ENCODE measurements at regions not wholly inside any gene's neighbourhood (a gene's known extent, or its start where the extent isn't known, plus 50 kb on each side); places are given as distances from the start of the nearest gene placed in this dataset.

- no peak for DNase-seq
Observed at GRCh38 chr7:18154726-18155125, 127.1 kb upstream of the PRPS1L1 start.

- no peak for DNase-seq
Observed at GRCh38 chr7:18157233-18157632, 129.6 kb upstream of the PRPS1L1 start.

GRCh38 chr7:18162657-18163056 lies 135.0 kb upstream of the PRPS1L1 start:
- DNase-seq: no peak

GRCh38 chr7:18163091-18163490 lies 135.4 kb upstream of the PRPS1L1 start:
- no peak for DNase-seq

- DNase-seq: no peak
Observed at GRCh38 chr7:18165166-18165565, 137.5 kb upstream of the PRPS1L1 start.

- DNase-seq: no peak
Observed at GRCh38 chr7:18166002-18166401, 138.4 kb upstream of the PRPS1L1 start.

GRCh38 chr7:18167815-18168214 lies 140.2 kb upstream of the PRPS1L1 start:
- no peak for DNase-seq

- DNase-seq: no peak
Observed at GRCh38 chr7:18174996-18175395, 147.3 kb upstream of the PRPS1L1 start.

GRCh38 chr7:18175801-18176450 lies 148.3 kb upstream of the PRPS1L1 start:
- no peak for DNase-seq

- DNase-seq: no peak
Observed at GRCh38 chr7:18177129-18177814, 149.6 kb upstream of the PRPS1L1 start.

- no peak for DNase-seq
Observed at GRCh38 chr7:18177815-18178660, 150.4 kb upstream of the PRPS1L1 start.

GRCh38 chr7:18179093-18179492 lies 151.4 kb upstream of the PRPS1L1 start:
- DNase-seq: no peak

GRCh38 chr7:18180685-18181084 lies 153.0 kb upstream of the PRPS1L1 start:
- no peak for DNase-seq

- no peak for DNase-seq
Observed at GRCh38 chr7:18189500-18190126, 162.0 kb upstream of the PRPS1L1 start.

GRCh38 chr7:18191341-18191740 lies 163.7 kb upstream of the PRPS1L1 start:
- DNase-seq: no peak

- DNase-seq: no peak
Observed at GRCh38 chr7:18191862-18192625, 164.4 kb upstream of the PRPS1L1 start.

GRCh38 chr7:18194616-18195015 lies 167.0 kb upstream of the PRPS1L1 start:
- DNase-seq: no peak

GRCh38 chr7:18196638-18197037 lies 169.0 kb upstream of the PRPS1L1 start:
- DNase-seq: no peak

- no peak for DNase-seq
Observed at GRCh38 chr7:18198868-18199267, 171.2 kb upstream of the PRPS1L1 start.

GRCh38 chr7:18200266-18200665 lies 172.6 kb upstream of the PRPS1L1 start:
- DNase-seq: no peak

GRCh38 chr7:18200855-18201254 lies 173.2 kb upstream of the PRPS1L1 start:
- no peak for DNase-seq

GRCh38 chr7:18201350-18201749 lies 173.7 kb upstream of the PRPS1L1 start:
- DNase-seq: no peak
